GM18858 (cell line): ENCODE measurements at regions not wholly inside any gene's neighbourhood (a gene's known extent, or its start where the extent isn't known, plus 50 kb on each side); places are given as distances from the start of the nearest gene placed in this dataset.

Experiments
- ATAC-seq: cut with Tn5 transposase; IDR thresholded peaks from one replicate; pipeline ENCODE4 v1.9.1; 2021; ENCODE audit not compliant: unreplicated experiment

- ATAC-seq, result no peak
Measured at GRCh38 chr2:145016711-145017110, 496.8 kb upstream of the ZEB2 start.

- no peak for ATAC-seq
Measured at GRCh38 chr2:145015561-145015960, 495.6 kb upstream of the ZEB2 start.

GRCh38 chr2:145012806-145013205 is 492.9 kb upstream of the ZEB2 start:
- no peak for ATAC-seq

GRCh38 chr2:145012214-145012670 is 492.3 kb upstream of the ZEB2 start:
- ATAC-seq, result no peak

DNA sequence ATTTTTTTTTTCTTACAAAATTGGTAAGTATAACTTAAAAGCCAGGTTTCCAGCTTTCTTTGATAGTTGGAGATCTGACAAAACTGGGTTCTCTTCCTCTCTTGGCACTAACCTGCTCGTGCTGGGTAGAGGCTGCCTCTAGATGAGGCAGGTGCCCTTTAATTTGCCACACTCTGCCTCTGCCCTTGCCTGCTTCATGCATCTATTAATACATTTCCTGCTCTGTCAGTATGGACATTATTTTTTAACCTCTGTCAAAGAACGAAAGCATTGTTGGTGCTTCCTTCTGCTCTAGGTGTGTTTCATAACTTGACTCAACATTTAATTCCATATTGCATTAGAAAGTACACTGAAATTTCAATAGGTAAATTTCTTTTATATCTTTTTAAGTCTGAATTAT is 490.7 kb upstream of the ZEB2 start:
- ATAC-seq, result no peak

DNA sequence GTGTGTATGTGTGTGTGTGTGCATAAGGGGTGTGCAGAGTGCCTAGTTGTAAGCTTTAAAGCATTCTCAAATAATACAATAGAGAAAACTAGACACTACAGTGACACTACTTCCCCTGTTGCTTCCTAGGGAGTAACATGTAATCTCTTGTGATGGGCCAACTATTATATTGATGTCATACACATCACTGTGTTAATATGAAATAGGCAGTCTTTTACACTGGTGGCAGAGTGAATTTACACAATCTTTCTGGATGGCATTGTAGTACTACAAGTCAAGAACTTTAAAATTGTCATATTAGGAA is 488.0 kb upstream of the ZEB2 start:
- no peak for ATAC-seq

DNA sequence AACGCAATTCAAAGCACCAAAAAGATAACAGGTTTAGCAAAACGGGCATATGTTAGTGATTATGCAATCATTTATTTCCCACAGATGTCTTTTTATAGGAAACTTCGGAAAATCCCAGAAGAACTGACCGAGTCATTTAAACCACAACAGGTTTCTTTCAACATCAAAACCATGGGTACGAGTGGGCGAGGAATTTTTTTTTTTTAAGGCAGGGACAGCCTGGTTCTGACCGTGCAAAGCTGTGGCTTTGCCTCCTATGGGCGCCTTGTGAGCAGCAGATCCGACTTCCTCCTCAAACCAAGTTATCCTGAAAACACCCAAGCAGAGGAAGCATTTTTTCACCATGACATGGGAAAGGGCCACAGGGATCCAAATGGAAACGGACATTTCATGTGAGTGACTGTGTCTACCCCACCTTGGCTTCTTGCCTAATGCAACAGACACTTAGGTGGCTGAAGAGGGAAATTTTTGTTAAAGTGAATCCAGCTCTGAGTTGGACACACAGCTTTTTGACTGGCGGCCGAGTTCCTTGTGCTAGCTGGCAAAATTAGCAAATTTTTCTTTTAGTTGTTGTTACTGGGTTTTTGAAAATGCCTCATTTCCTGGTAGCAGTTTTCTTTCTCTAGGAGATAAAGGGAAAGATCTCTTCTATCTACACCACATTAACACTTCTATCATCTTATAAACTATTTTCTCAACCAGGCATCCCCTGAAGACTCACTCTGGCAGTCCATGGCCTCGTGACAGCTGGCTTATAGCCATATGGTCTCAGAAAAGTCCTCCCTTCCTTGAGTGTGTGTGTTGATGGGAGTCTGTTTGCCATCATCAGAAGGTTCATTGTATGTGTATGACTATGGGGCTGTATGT is 487.4 kb upstream of the ZEB2 start:
- no peak for ATAC-seq

DNA sequence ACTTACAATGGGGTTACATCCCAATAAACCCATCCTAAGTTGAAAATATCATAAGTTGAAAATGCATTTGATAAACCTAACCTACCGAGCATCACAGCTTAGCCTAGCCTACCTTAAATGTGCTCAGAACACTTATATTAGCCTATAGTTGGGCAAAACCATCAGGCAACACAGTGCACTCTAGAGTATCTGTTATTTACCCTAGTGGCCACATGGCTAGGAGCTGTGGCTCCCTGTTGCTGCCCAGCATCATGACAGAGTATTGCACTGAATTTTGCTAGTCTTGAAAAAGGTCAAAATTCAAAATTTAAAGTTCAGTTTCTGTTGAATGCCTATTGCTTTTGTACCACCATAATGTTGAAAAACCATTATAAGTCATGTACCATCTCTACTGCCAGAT is 482.7 kb upstream of the ZEB2 start:
- no peak for ATAC-seq

DNA sequence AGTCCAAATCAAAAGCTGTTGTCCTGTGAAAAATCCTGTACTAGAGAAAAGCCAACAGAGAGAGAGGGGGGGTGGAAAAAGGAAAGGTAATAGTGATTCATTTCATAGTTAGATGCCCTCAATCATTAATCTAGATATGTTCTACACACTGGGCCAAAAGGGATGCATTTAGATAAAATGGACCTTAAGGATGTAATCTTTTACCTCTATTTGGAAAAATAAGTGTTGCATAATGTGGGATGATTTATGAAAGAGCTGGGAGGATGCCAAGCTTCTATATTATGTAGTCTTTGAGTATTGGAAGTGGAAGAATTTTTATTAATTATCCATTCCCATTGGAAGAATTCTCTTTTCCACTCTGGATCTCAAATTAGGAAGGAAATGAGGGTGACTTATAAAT is 480.5 kb upstream of the ZEB2 start:
- no peak for ATAC-seq

GRCh38 chr2:144999936-145000335 is 480.0 kb upstream of the ZEB2 start:
- no peak for ATAC-seq

DNA sequence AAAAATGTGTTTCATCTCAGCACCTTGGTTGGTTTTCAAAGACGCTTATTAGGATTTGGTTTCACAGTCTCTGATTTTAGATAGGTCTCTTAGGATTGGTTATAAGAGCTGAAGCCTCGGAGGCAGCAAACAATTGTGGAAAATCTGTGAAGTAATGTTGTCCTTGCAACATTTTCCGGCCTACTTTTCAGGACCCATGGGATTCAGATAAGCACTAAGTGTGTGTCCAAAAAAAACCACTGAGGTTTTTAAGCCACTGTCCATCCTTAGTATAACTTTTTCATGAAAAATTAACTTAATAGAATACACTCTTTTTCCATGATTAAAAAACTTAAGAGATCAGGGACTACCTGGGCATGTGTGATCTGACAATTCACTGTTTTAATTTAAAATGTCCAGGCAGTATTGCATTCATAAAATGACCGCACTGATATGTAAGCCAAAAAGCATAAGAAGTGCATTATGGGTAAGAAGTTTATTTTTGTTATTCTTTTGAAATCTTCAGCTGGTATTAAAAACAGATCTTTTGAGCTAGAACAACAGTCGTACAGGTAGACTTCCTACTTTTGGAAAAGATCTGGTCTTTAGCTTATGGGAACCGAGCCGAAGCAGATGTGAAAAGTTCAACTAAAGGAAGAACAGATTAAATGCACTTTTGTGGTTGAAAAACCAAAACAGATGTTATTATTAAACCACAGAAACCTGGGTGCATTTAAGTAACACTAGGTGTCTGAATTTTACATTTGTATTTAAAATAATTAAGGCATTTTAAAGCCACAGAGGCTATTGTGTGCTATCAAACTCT is 479.4 kb upstream of the ZEB2 start:
- no peak for ATAC-seq

GRCh38 chr2:144998435-144998834 is 478.5 kb upstream of the ZEB2 start:
- no peak for ATAC-seq

DNA sequence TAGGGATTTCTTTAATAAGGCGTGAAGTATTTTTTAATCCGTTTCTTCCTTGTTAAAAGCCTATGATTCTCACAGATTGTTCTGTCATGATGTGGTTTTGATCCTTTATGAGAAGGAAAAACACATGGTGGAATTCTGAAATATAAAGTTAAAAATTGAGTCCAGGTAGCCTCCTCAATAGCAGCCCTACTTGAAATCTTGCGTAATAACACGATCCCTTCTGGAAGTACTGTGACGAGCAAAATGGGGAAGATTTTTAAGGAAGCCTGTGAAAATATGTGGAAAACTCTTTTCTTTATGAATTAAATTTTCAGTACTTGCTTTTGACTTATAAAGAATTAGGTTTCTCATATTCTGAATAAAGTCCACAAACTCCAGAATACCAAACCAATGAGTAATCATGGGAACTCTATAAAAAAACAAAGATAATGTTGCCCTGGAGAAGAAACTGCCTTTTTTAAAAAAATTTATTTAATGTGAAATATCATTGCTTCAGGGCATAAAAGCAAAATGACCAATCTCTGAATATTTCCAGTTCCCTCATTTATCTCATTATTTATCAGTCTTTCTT is 476.4 kb upstream of the ZEB2 start:
- no peak for ATAC-seq

DNA sequence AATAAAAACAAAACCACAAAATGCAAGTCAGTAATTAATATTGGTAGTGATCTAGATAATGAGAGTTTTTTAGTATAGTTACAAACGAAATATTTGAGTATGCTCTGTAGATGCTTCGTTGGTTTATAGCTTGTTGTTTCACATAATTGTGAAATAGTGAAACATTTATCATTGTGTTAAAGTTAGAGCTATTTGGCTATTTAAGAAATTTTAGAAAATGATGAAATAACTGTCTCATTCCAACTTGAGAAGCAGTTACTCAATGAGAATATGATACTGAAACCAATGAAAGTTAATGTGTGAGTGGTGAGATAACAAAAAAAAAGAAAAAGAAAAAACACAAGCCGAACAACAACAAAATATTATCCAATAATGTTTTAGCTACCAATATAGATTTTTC is 475.6 kb upstream of the ZEB2 start:
- no peak for ATAC-seq

DNA sequence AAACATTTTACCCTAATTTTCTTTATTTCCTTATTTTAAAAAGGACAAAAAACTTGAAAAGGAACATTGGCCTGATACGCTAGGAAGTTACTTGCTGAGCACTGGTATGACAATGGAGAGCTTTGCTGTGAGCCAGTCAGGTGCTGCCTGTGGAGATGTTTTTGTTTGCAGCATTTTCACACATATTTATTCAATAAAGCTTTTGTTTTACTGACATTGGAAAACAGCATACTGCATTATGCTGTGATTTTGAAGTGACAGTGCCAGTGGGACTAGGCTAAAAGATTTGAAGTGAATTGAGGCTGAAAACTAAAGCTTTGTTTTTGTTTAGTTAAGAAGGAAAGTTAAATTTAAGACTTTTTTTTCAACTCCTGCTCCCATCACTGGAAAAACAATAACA is 470.7 kb upstream of the ZEB2 start:
- ATAC-seq, result no peak

DNA sequence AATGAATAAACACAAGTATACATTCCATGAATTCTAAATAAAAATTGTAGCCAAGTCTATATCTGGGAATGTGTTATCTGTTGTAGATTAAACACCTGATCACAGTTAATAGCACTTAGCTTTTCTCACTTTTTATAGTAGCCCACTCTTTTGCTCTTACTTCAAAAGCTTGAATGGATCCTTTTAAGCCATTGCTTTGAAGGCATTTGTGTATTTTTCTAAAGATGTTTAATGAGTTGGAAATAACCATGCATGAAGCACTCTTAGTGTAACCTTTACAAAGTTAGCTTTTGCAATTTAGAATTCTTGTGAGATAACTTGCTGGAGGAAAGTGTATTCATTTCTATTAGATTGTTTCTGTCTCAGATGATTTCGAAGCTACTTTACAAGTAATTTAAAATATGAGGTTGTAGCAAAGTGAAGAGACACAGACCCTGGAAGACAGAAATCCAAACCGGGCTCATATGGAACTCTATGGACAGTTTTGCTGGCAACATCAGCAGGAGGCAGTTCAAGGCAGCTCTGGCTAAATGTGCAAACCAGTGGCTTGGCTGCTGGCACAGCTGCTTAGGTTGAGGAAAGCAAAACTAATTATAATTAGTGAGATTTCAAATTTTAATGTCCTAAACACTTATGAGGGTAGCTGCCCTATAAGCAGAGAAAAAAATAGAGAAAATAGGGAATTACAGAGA is 469.8 kb upstream of the ZEB2 start:
- no peak for ATAC-seq

- ATAC-seq, result no peak
Measured at GRCh38 chr2:144988591-144988990, 468.7 kb upstream of the ZEB2 start.

DNA sequence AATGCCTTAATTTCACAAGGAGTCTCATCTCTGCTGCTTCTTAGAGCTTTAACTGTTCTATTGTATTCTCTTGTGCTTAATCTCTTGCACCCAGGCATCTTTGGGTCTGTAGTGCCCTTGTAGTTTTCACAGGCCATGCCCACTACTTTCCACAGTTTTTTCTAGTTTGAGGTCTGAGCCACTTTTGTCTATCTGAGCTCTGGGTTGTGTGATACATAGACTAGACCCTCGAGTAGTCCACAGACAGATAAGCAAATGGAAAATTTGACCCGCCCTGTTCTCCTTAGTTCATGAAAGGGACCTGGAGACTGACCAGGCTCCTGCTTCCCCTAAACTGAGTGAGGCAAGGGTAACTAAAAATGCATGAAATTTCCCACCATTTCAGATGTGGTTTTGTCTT is 466.8 kb upstream of the ZEB2 start:
- ATAC-seq, result no peak

- no peak for ATAC-seq
Measured at GRCh38 chr2:144984038-144984437, 464.1 kb upstream of the ZEB2 start.

GRCh38 chr2:144983107-144983506 is 463.2 kb upstream of the ZEB2 start:
- ATAC-seq, result no peak

GRCh38 chr2:144982481-144982880 is 462.6 kb upstream of the ZEB2 start:
- ATAC-seq, result no peak
